Type B pancreatic cell (in vitro differentiated cells): ENCODE measurements at regions not wholly inside any gene's neighbourhood (a gene's known extent, or its start where the extent isn't known, plus 50 kb on each side); places are given as distances from the start of the nearest gene placed in this dataset.

Experiments
- DNase-seq: peaks from one replicate; pipeline ENCODE4 v3.0.0; 2021; ENCODE audit warnings: mixed read lengths; ENCODE audit not compliant: unreplicated experiment; ENCODE audit errors: extremely low spot score
- H3K27ac Mint-ChIP-seq: 2 replicates; pipeline ENCODE4 v1.8.0; 2021; ENCODE audit warnings: mild to moderate bottlenecking, mixed read lengths
- H3K27me3 Mint-ChIP-seq: 2 replicates; pipeline ENCODE4 v1.8.0; 2021; ENCODE audit warnings: mixed read lengths
- H3K36me3 Mint-ChIP-seq: 2 replicates; pipeline ENCODE4 v1.8.0; 2021; ENCODE audit warnings: mixed read lengths
- H3K4me1 Mint-ChIP-seq: one replicate; pipeline ENCODE4 v1.8.0; 2021; ENCODE audit warnings: mixed read lengths; ENCODE audit not compliant: unreplicated experiment
- H3K4me3 Mint-ChIP-seq: 2 replicates; pipeline ENCODE4 v1.8.0; 2021; ENCODE audit warnings: mild to moderate bottlenecking, mixed read lengths
- H3K9me3 Mint-ChIP-seq: 2 replicates; pipeline ENCODE4 v1.8.0; 2021; ENCODE audit warnings: mixed read lengths
- CTCF ChIP-seq: fragments of 200-600 bp; sonication (generic); conservative IDR thresholded peaks from 2 replicates; pipeline ENCODE4 v1.5.0; 2021; ENCODE audit warnings: antibody characterized with exemption, mild to moderate bottlenecking

- Mint-ChIP-seq H3K27ac (no peak overlapping the region), H3K4me3 (no peak overlapping the region), H3K27me3 (no peaks in the 10 kb centered on the region), H3K4me1 (peaks cover 9% of the 10 kb centered on the region), H3K9me3 (peaks cover 14% of the 10 kb centered on the region), H3K36me3 (no peaks in the 10 kb centered on the region)
- DNase-seq, result no peak
- no peak for TF ChIP-seq CTCF
Measured at GRCh38 chr7:41822259-41822817, 119.4 kb upstream of the INHBA start.

GRCh38 chr7:41821521-41822213, 118.8 kb upstream of the INHBA start:
- no peak for TF ChIP-seq CTCF
- Mint-ChIP-seq H3K27me3 (no peaks in the 10 kb centered on the region), H3K4me3 (no peak overlapping the region)

GRCh38 chr7:41820111-41820671, 117.3 kb upstream of the INHBA start:
- no peak for TF ChIP-seq CTCF
- H3K27me3 Mint-ChIP-seq, result peaks cover 5% of the 10 kb centered on the region
- no peaks in the 10 kb centered on the region for H3K36me3 Mint-ChIP-seq
- no peaks in the 10 kb centered on the region for H3K4me1 Mint-ChIP-seq
- no peak for DNase-seq
- peaks cover 14% of the 10 kb centered on the region for H3K9me3 Mint-ChIP-seq
- no peak overlapping the region for H3K27ac Mint-ChIP-seq
- H3K4me3 Mint-ChIP-seq, result no peak overlapping the region

More at GRCh38 chr7:41821521-41822213, 118.8 kb upstream of the INHBA start:
- H3K36me3 Mint-ChIP-seq, result no peaks in the 10 kb centered on the region
- H3K9me3 Mint-ChIP-seq, result peaks cover 14% of the 10 kb centered on the region
- peaks cover 9% of the 10 kb centered on the region for H3K4me1 Mint-ChIP-seq
- no peak for DNase-seq
- H3K27ac Mint-ChIP-seq, result no peak overlapping the region

GRCh38 chr7:41819645-41820044, 116.8 kb upstream of the INHBA start:
- Mint-ChIP-seq H3K27ac (no peak overlapping the region), H3K4me1 (no peaks in the 10 kb centered on the region), H3K9me3 (peaks cover 14% of the 10 kb centered on the region), H3K36me3 (no peaks in the 10 kb centered on the region), H3K27me3 (peaks cover 10% of the 10 kb centered on the region), H3K4me3 (no peak overlapping the region)
- no peak for TF ChIP-seq CTCF
- no peak for DNase-seq

GRCh38 chr7:41818765-41819398, 116.0 kb upstream of the INHBA start:
- TF ChIP-seq CTCF, result no peak
- Mint-ChIP-seq H3K4me3 (no peak overlapping the region), H3K4me1 (no peaks in the 10 kb centered on the region)

More at GRCh38 chr7:41818765-41819398, 116.0 kb upstream of the INHBA start:
- peaks cover 10% of the 10 kb centered on the region for H3K27me3 Mint-ChIP-seq
- no peaks in the 10 kb centered on the region for H3K36me3 Mint-ChIP-seq
- peaks cover 14% of the 10 kb centered on the region for H3K9me3 Mint-ChIP-seq
- DNase-seq, result no peak
- H3K27ac Mint-ChIP-seq, result no peak overlapping the region
